IPS-20b (cell line): ENCODE measurements at regions not wholly inside any gene's neighbourhood (a gene's known extent, or its start where the extent isn't known, plus 50 kb on each side); places are given as distances from the start of the nearest gene placed in this dataset.

Source experiments
- H3K27ac ChIP-seq: one replicate; pipeline ENCODE4 v1.5.1; 2013; ENCODE audit warnings: low read length
- H3K27me3 ChIP-seq: 2 replicates; pipeline ENCODE4 v1.6.1; 2013; ENCODE audit warnings: mild to moderate bottlenecking, low read length, inconsistent platforms; ENCODE audit not compliant: insufficient read depth
- H3K36me3 ChIP-seq: 2 replicates; pipeline ENCODE4 v1.6.1; 2013; ENCODE audit warnings: low read depth, mild to moderate bottlenecking, inconsistent platforms, low read length, moderate library complexity; ENCODE audit not compliant: insufficient read depth
- H3K4me1 ChIP-seq: 2 replicates; pipeline ENCODE4 v1.6.1; 2013; ENCODE audit warnings: mild to moderate bottlenecking, control low read depth, inconsistent platforms, low read length, moderate library complexity; ENCODE audit not compliant: insufficient read depth
- H3K4me3 ChIP-seq: 2 replicates; pipeline ENCODE4 v1.5.1; 2013; ENCODE audit warnings: mild to moderate bottlenecking, low read length, inconsistent platforms
- H3K9ac ChIP-seq: 2 replicates; pipeline ENCODE4 v1.6.1; 2013; ENCODE audit warnings: low read depth, mild to moderate bottlenecking, inconsistent platforms, low read length, moderate library complexity
- H3K9me3 ChIP-seq: 2 replicates; pipeline ENCODE4 v1.6.1; 2013; ENCODE audit warnings: mild to moderate bottlenecking, low read depth, low read length, inconsistent platforms; ENCODE audit not compliant: insufficient read depth

DNA sequence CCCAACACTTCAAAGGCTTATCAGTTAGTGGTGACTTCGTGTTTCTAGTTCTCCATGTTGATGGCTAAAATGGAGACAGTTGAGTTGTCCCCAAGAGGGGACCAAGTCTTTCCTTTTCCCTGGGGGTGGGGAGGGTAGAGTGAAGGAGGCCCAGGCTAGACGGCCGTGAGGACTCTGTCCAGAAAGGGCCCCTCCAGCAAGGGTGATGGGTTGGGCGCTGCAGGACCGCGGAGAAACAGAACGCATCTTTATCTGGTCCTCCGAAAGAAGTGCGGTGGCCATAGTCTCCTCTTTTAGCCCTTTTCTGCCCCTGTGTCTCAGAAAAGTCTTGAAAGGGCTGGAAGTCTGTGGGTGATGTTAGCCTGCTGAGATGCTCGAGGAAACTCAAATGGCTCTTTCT lies 153.2 kb downstream of the GLI2 start:
- Histone ChIP-seq H3K36me3 (no peaks in the 10 kb centered on the region), H3K27me3 (no peaks in the 10 kb centered on the region), H3K27ac (no peak overlapping the region), H3K9ac (no peak overlapping the region), H3K9me3 (no peaks in the 10 kb centered on the region), H3K4me3 (no peak overlapping the region), H3K4me1 (peaks cover 20% of the 10 kb centered on the region)

DNA sequence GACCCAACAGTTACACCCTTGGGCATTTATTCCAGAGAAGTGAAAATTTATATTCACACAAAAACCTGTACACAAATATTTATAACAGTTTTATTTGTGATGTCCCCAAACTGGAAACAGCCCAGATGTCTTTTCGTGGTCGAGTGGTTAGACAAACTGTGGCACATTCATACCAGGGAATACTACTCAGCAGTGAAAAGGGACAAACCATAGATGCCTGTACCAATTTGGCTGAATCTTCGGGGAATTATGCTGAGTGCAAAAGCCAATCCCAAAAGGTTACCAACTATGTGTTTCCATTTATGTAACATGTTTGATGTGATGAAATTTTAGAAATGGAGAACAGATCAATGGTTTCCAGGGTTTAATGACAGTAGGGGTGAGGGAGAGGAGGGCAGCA lies 154.3 kb downstream of the GLI2 start:
- Histone ChIP-seq H3K9ac (no peak overlapping the region), H3K36me3 (no peaks in the 10 kb centered on the region), H3K27ac (no peak overlapping the region), H3K9me3 (no peaks in the 10 kb centered on the region), H3K27me3 (no peaks in the 10 kb centered on the region), H3K4me3 (no peak overlapping the region), H3K4me1 (peaks cover 27% of the 10 kb centered on the region)

GRCh38 chr2:120890566-120891360 lies 155.1 kb downstream of the GLI2 start:
- Histone ChIP-seq H3K4me1 (peaks cover 27% of the 10 kb centered on the region), H3K4me3 (no peak overlapping the region), H3K9me3 (no peaks in the 10 kb centered on the region), H3K27me3 (no peaks in the 10 kb centered on the region), H3K9ac (no peak overlapping the region), H3K27ac (no peak overlapping the region), H3K36me3 (no peaks in the 10 kb centered on the region)

DNA sequence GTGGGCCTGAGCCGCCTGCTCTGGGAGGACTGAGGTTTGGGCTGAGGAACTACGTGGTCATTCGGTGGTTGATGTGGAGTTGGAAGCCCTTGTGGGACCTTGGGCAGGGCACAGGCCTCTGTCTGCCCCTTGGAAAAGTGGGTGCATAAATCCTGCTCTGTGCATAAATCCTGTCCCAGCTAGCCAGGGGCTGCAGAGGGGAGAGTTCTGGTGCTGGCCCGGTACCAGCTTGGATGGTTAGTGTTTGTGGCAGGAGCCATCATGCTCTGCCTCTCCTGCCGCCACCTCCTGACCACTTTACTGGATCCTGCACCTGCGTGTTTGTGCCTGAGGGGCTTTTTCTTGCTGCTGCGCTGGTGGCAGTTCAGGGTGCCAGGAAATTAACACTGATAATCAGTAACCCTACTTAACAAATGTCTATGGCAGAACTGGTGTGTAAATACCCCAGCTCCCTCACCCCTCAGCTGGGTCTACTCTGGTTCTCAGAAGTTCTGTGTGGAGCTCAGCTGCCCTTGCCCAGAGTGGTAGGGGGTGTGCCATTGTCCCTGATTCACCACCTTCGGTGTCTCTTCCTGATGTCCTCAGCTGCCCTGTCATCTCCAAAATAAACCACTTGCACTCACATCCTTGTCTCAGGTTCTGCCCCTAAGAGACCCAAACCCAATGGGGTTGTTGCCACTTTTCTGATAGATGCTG lies 156.8 kb downstream of the GLI2 start:
- Histone ChIP-seq H3K9ac (peak overlapping the region; percentile 47; the same call in 1 of the 2 replicates), H3K27me3 (no peaks in the 10 kb centered on the region), H3K36me3 (no peaks in the 10 kb centered on the region), H3K27ac (no peak overlapping the region), H3K4me1 (peaks cover 27% of the 10 kb centered on the region), H3K9me3 (no peaks in the 10 kb centered on the region), H3K4me3 (peak overlapping the region; percentile 45; the same call in 1 of the 2 replicates)

- H3K27me3 ChIP-seq, result no peaks in the 10 kb centered on the region
- H3K36me3 ChIP-seq, result no peaks in the 10 kb centered on the region
- H3K9me3 ChIP-seq, result no peaks in the 10 kb centered on the region
- H3K4me1 ChIP-seq, result peaks cover 29% of the 10 kb centered on the region
- H3K9ac ChIP-seq, result peak overlapping the region; percentile 52; the same call in 1 of the 2 replicates
- peak overlapping the region; percentile 72 for H3K27ac ChIP-seq
- peak overlapping the region; percentile 45; the same call in 1 of the 2 replicates for H3K4me3 ChIP-seq
Measured at GRCh38 chr2:120892967-120893667, 157.4 kb downstream of the GLI2 start.

GRCh38 chr2:120893811-120894584 lies 158.3 kb downstream of the GLI2 start:
- H3K27ac ChIP-seq, result peak overlapping the region; percentile 72
- no peaks in the 10 kb centered on the region for H3K9me3 ChIP-seq
- peak overlapping the region; percentile 39; the same call in 1 of the 2 replicates for H3K4me3 ChIP-seq
- no peaks in the 10 kb centered on the region for H3K27me3 ChIP-seq
- H3K36me3 ChIP-seq, result no peaks in the 10 kb centered on the region
- H3K4me1 ChIP-seq, result peaks cover 38% of the 10 kb centered on the region
- H3K9ac ChIP-seq, result peak overlapping the region; percentile 52; the same call in 1 of the 2 replicates

GRCh38 chr2:120894966-120895365 lies 159.3 kb downstream of the GLI2 start:
- peaks cover 47% of the 10 kb centered on the region for H3K4me1 ChIP-seq
- H3K27me3 ChIP-seq, result no peaks in the 10 kb centered on the region
- no peaks in the 10 kb centered on the region for H3K9me3 ChIP-seq
- H3K4me3 ChIP-seq, result no peak overlapping the region
- no peak overlapping the region for H3K27ac ChIP-seq
- H3K9ac ChIP-seq, result no peak overlapping the region
- no peaks in the 10 kb centered on the region for H3K36me3 ChIP-seq

DNA sequence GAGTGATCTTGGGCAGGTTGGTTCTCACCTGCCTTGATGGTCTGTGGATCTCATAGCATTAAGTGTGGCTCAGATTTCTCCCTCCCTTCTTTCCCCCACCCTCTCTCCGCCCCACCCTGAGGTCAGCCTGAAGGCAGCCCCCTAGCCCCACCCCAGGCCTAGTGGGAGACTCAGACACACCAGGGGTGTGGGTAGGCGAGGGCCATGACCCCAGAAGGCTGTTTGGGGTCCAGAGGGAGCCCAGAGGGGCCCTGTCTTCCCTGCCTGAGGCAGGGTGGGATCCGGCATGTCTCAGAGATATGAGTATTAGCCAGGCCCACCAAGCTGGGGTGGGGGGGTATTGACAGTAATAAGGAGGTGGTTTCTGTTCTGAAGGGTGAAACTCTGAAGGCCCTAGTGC lies 160.5 kb downstream of the GLI2 start:
- H3K27me3 ChIP-seq, result no peaks in the 10 kb centered on the region

DNA sequence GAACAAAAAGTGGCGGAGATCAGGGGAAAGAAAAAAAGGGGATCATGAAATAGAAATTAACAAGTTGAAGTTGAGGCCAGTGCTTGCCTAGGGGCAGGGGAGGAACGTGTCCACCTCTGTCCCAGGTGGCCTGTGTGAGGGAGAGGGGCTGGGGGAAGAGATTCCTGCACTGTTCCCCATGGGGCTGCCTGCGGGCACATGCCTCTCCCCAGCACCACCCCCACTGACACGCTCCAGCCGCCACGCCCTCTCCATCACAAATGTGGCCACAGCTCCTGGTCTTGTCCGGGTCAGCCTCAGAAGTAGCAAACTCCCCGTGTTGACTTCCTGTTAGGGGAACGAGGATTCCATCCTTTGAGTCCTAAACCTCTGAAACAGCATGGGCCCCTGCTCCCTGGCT lies 161.2 kb downstream of the GLI2 start:
- H3K36me3 ChIP-seq, result no peaks in the 10 kb centered on the region
- H3K27ac ChIP-seq, result no peak overlapping the region
- H3K9me3 ChIP-seq, result no peaks in the 10 kb centered on the region
- H3K4me3 ChIP-seq, result no peak overlapping the region
- H3K9ac ChIP-seq, result no peak overlapping the region
- H3K4me1 ChIP-seq, result peaks cover 63% of the 10 kb centered on the region
- H3K27me3 ChIP-seq, result no peaks in the 10 kb centered on the region

More for the DNA sequence above, 160.5 kb downstream of the GLI2 start:
- Histone ChIP-seq H3K36me3 (no peaks in the 10 kb centered on the region), H3K4me1 (peaks cover 58% of the 10 kb centered on the region), H3K4me3 (no peak overlapping the region), H3K9me3 (no peaks in the 10 kb centered on the region), H3K9ac (no peak overlapping the region), H3K27ac (no peak overlapping the region)

DNA sequence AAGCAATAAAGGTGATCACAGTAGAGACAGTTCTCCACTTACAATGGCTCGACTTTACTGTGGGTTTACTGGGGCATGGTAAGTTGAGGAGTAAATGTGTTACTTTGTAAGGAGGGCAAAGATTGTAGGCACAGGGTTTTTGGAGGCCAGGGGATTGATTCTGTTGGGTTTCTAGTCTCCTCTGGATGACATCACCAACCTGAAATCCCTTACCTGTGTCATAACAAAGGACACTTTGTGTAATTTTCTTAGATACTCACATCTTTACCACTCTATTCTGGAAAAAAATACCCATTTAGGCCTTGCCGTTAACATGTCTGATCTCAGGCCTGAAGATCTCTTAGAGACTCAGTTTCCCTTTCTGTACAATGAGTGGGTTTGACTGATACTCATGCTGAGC lies 161.7 kb downstream of the GLI2 start:
- H3K9ac ChIP-seq, result no peak overlapping the region
- peaks cover 63% of the 10 kb centered on the region for H3K4me1 ChIP-seq
- no peaks in the 10 kb centered on the region for H3K27me3 ChIP-seq
- no peaks in the 10 kb centered on the region for H3K9me3 ChIP-seq
- no peaks in the 10 kb centered on the region for H3K36me3 ChIP-seq
- H3K4me3 ChIP-seq, result no peak overlapping the region
- H3K27ac ChIP-seq, result no peak overlapping the region

DNA sequence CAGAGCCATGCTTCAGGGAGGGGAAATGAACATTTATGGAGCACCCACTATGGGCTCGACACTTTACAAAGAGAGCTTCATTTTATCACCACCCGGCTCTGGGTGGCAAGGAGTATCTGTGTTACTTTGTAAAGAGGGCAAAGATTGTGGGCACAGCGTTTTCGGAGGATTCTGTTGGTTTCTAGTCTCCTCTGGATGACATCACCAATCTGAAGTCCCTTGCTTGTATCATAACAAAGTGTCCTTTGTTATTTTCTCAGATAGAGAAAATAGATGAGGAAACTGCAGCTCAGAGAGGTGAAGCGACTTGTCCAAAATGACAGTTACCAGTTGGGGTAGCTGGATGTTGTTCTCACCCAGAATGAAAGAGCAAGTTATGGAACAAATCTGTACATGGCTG lies 162.8 kb downstream of the GLI2 start:
- Histone ChIP-seq H3K4me3 (no peak overlapping the region), H3K9ac (peak overlapping the region; percentile 19; the same call in 1 of the 2 replicates), H3K27ac (no peak overlapping the region), H3K27me3 (no peaks in the 10 kb centered on the region), H3K36me3 (no peaks in the 10 kb centered on the region), H3K4me1 (peaks cover 54% of the 10 kb centered on the region), H3K9me3 (no peaks in the 10 kb centered on the region)
